Lung (tissue), 11 donors: ENCODE measurements at regions not wholly inside any gene's neighbourhood (a gene's known extent, or its start where the extent isn't known, plus 50 kb on each side); places are given as distances from the start of the nearest gene placed in this dataset.

Source experiments
- ATAC-seq: fragments of 200-7000 bp; cut with Tn5 transposase; one replicate; pipeline ENCODE4 v1.9.1; 2020; ENCODE audit warnings: moderate number of reproducible peaks; ENCODE audit not compliant: insufficient read depth, low FRiP score
- DNase-seq, 3 donors: peaks; one replicate each; pipeline ENCODE4 v3.0.0-alpha.2; 2013 to 2017
- H3K27ac ChIP-seq, 2 donors: one replicate each; pipeline ENCODE4 v1.5.1; 2013; ENCODE audit warnings: mild to moderate bottlenecking in 2 of 2, moderate library complexity in 2 of 2, control low read depth in 1 of 2, inconsistent platforms in 1 of 2, low read depth in 1 of 2, low read length in 1 of 2
- H3K27me3 ChIP-seq, 3 donors: one replicate each; pipeline ENCODE4 v1.5.1; 2013; ENCODE audit warnings: low read length in 2 of 3; ENCODE audit not compliant: control insufficient read depth in 3 of 3, insufficient read depth in 3 of 3
- H3K36me3 ChIP-seq, 4 donors: one replicate each; pipeline ENCODE4 v1.5.1; 2013; ENCODE audit warnings: low read length in 4 of 4, mild to moderate bottlenecking in 1 of 4, moderate library complexity in 1 of 4; ENCODE audit not compliant: control insufficient read depth in 4 of 4, insufficient read depth in 4 of 4
- H3K4me1 ChIP-seq, 5 donors: one replicate each; pipeline ENCODE4 v1.5.1; 2013; ENCODE audit warnings: low read length in 5 of 5, mild to moderate bottlenecking in 2 of 5, moderate library complexity in 1 of 5; ENCODE audit not compliant: control insufficient read depth in 5 of 5, insufficient read depth in 5 of 5
- H3K4me3 ChIP-seq: one replicate; pipeline ENCODE4 v1.5.1; 2013; ENCODE audit warnings: mild to moderate bottlenecking, control low read depth, moderate library complexity
- H3K9ac ChIP-seq, 2 donors: one replicate each; pipeline ENCODE4 v1.5.1; 2013; ENCODE audit warnings: low read length in 2 of 2, control low read depth in 1 of 2; ENCODE audit not compliant: insufficient read depth in 1 of 2
- H3K9me3 ChIP-seq, 4 donors: one replicate each; pipeline ENCODE4 v1.5.1; 2013; ENCODE audit warnings: low read length in 3 of 4, mild to moderate bottlenecking in 1 of 4, moderate library complexity in 1 of 4; ENCODE audit not compliant: control insufficient read depth in 4 of 4, insufficient read depth in 3 of 4
- WGBS, 2 donors: extraction: QIAGEN DNeasy Blood & Tissue Kit; methylation state at CpG; one replicate each; pipeline ENCODE4 v1.1.7; 2013; 5-methylcytosine and 5-hydroxymethylcytosine counted together
- TF ChIP-seq, protein P1 (sequence below): IDR thresholded peaks from 2 replicates; pipeline ENCODE4 v1.5.1; 2012; ENCODE audit warnings: mild to moderate bottlenecking; ENCODE audit errors: control extremely low read depth, extremely low read depth
- donor health status: control.
- donor health status: control.
- donor health status: Bipolar disorder and iron deficiency.
- donor health status: healthy.
- donor health status: DM: yes; HTN: yes; CAD: no.

GRCh38 chr9:30713243-30713642 is 1671.2 kb upstream of the ACO1 start:
- H3K27me3 ChIP-seq: no peaks in the 10 kb centered on the region
- no peak overlapping the region for H3K27ac ChIP-seq
- no peak overlapping the region for H3K4me3 ChIP-seq
- H3K4me1 ChIP-seq: no peaks in the 10 kb centered on the region
- ATAC-seq (no peak), DNase-seq (no peak)
- TF ChIP-seq, protein P1, sequence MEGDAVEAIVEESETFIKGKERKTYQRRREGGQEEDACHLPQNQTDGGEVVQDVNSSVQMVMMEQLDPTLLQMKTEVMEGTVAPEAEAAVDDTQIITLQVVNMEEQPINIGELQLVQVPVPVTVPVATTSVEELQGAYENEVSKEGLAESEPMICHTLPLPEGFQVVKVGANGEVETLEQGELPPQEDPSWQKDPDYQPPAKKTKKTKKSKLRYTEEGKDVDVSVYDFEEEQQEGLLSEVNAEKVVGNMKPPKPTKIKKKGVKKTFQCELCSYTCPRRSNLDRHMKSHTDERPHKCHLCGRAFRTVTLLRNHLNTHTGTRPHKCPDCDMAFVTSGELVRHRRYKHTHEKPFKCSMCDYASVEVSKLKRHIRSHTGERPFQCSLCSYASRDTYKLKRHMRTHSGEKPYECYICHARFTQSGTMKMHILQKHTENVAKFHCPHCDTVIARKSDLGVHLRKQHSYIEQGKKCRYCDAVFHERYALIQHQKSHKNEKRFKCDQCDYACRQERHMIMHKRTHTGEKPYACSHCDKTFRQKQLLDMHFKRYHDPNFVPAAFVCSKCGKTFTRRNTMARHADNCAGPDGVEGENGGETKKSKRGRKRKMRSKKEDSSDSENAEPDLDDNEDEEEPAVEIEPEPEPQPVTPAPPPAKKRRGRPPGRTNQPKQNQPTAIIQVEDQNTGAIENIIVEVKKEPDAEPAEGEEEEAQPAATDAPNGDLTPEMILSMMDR: no peak
- H3K36me3 ChIP-seq: no peaks in the 10 kb centered on the region
- no peak overlapping the region for H3K9ac ChIP-seq
- no peaks in the 10 kb centered on the region for H3K9me3 ChIP-seq

GRCh38 chr9:30714389-30714788 is 1670.1 kb upstream of the ACO1 start:
- TF ChIP-seq, protein P1: no peak
- 45 to 65% methylated on average over 1 of the region's 1 CpG for WGBS, 2 donors
- Histone ChIP-seq H3K9me3 (no peaks in the 10 kb centered on the region), H3K4me1 (no peaks in the 10 kb centered on the region), H3K27me3 (no peaks in the 10 kb centered on the region), H3K36me3 (no peaks in the 10 kb centered on the region), H3K4me3 (no peak overlapping the region), H3K9ac (no peak overlapping the region), H3K27ac (no peak overlapping the region)
- ATAC-seq (no peak), DNase-seq (no peak)

DNA sequence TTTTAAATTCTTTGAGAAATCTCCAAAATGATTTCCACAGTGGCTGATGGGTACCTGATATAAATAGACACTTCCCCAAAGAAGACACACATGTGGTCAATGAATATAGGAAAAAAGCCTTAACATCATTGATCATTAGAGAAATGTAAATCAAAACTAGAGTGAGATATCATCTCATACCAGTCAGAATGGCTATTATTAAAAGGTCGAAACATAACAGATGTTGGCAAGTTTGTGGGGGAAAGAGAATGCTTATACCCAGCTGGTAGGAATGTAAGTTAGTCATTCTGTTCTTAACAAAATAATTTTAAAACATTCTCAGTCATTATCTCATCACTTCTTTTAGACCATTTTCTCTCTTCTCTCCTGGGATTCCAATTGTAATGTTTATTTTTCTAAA is 1666.0 kb upstream of the ACO1 start:
- Histone ChIP-seq H3K9ac (no peak overlapping the region), H3K27me3 (no peaks in the 10 kb centered on the region), H3K4me3 (no peak overlapping the region), H3K9me3 (peaks cover 0 to 4% (median 0%) of the 10 kb centered on the region in 4 donors), H3K4me1 (peaks cover 0 to 3% (median 0%) of the 10 kb centered on the region in 5 donors), H3K36me3 (no peaks in the 10 kb centered on the region), H3K27ac (no peak overlapping the region)
- WGBS, 2 donors: 85 to 89% methylated on average over 1 of the region's 1 CpG
- ATAC-seq (no peak), DNase-seq (no peak)
- TF ChIP-seq, protein P1: no peak

DNA sequence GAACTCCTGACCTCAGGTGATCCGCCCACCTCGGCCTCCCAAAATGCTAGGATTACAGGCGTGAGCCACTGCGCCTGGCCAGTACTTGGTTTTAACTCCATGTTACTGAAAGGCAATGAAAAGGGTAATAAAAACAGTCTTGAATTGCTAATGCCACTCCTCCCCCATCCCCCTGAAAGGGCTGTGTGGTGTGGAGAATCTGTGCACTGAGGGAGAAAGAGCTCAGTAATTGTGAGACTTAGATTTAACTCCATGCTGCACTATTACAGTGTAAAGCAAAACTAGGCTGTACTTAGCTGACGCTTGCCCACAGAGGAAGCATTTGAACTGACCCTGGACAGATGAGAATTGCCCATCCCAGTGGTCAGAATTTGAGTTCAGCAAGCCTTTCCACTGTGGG is 1662.4 kb upstream of the ACO1 start:
- H3K4me1 ChIP-seq: peaks cover 0 to 3% (median 0%) of the 10 kb centered on the region in 5 donors
- no peak for DNase-seq

More for the DNA sequence above, 1662.4 kb upstream of the ACO1 start:
- no peaks in the 10 kb centered on the region for H3K27me3 ChIP-seq
- TF ChIP-seq, protein P1: no peak
- H3K27ac ChIP-seq: no peak overlapping the region
- no peaks in the 10 kb centered on the region for H3K36me3 ChIP-seq
- no peak for ATAC-seq
- no peak overlapping the region for H3K9ac ChIP-seq
- 84 to 91% methylated on average over 5 of the region's 5 CpGs for WGBS, 2 donors
- H3K4me3 ChIP-seq: no peak overlapping the region
- H3K9me3 ChIP-seq: peaks cover 0 to 4% (median 0%) of the 10 kb centered on the region in 4 donors
